ENCODE measurements at regions not wholly inside any gene's neighbourhood (a gene's known extent, or its start where the extent isn't known, plus 50 kb on each side); places are given as distances from the start of the nearest gene placed in this dataset.

DNA sequence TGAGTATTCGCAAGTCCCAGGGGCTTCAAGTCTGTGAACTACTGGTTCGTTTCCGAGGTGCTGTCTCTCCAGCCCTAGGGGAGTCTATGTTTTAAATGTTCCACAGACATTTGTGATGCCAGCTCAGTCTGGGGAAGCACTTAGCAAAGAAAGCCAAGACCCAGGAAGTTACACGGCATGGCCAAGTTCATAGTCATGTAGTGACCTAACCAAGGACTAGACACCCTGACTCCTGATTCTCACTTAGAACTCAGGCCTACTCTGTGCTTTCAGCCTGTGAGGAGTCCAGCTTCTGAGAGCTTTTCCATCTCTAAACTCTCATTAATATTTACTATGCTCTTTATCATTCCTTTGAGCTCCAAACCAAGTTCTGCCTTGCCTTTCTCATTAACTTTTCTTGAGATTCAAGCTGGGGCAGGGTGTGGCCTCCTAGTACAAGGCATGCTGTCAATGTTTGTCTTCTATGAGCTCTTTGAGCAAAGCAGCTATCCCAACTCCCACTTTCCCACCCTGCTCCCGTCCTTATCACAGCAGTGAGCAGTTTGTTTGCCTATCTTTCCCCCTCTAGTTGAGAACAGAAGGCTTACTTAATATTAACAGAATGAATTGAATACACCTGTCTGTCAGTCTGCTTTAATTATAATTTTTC is 105.4 kb upstream of the FAM9C start:
- DNase-seq (ENCODE audit: low read depth in 4 of 4, low spot score in 1 of 4), result no peak

- DNase-seq (ENCODE audit: low read depth in 4 of 4, low spot score in 1 of 4), result no peak
Measured at GRCh38 chrX:13147733-13148132, 103.3 kb upstream of the FAM9C start.

GRCh38 chrX:13147147-13147546 is 102.7 kb upstream of the FAM9C start:
- DNase-seq (ENCODE audit: low read depth in 4 of 4, low spot score in 1 of 4), result no peak

DNA sequence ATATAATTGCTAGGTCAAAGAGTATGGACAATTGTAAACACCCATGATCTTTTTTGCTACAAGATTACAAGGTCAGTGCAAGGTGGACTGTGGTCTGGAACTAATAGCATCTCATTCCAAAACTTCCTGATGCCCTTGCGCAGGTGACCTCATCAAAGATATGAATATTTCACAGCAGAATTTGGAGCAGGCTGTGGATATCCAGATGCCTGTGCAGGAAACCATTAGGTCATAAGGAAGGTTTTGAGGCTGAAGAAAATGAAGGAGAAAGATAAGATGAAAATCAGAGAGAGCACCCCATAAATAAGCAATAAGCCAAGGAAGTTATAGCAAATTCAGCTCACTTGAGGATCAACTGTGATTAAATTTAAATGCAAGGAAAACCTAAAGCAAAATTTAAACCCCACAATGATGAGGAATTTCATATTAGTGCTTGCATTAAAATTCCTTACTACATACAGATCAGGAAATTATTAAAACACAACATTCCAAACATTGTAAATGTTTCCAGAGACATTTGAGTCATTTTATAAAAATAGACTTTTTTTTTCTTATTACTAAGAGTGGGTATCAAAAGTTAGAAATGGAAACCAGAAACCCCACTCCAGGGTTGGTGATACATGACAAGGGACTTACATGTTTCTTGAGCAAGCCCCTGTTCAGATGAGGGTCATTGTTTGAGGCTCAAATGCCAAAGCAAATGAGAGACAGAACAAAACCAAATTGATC is 100.7 kb upstream of the FAM9C start:
- DNase-seq (ENCODE audit: low read depth in 4 of 4, low spot score in 1 of 4), result no peak

DNA sequence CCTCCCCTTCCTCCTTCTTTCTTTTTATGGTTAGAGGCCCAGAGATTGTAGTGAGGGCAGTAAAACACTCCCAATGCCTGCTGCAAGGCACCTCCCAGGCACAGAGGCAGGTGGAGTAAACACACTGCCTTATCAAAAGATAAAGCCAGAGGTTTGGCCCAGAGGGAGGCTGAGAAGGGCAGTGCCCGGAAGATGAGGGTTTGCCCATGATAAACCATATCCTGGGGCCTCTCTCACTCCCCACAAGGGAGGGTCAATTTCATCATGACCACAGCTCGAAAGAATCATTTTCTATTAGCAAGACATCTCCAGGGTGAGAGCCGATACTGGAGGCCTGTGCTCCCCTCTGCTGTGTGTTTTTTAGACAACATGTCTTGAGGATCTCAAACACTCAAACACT is 98.5 kb upstream of the FAM9C start:
- DNase-seq (ENCODE audit: low read depth in 4 of 4, low spot score in 1 of 4), result no peak

GRCh38 chrX:13140007-13140406 is 95.6 kb upstream of the FAM9C start:
- DNase-seq (ENCODE audit: low read depth in 4 of 4, low spot score in 1 of 4), result no peak

DNA sequence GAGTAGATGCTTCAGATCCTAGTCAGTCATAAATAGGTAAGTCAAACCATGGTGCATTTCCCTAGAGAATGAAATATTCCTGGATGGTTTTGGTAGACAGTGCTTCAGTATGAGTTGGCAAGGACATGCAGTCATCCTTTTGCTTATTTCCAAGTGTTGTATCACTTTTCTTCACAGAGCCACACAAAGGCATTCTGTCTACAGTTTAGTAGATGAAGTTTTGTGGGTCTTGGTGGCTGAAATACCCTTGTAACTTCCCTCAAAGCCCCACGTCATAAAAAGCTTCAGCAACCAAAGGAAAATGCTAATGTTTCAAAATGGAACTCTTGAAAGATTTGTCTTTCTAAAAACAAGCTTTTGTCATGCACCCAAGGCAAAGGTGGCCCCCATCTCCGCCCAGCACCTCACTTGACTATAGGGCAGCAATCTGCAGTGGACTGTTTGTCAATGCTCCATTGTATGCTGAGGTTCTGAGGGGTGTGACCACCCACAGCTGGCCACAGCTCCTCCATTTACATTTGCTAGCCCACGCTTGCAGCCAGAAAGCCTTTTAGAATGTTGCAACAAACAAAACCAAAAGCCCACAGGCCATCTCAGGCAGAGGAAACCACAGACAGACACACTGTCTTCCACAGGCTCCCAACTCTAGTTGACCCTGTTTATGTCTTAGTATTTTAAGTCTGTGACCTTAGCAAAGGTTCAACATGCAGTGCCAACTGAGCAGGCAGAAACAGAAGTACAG is 87.1 kb upstream of the FAM9C start:
- DNase-seq (ENCODE audit: low read depth in 4 of 4, low spot score in 1 of 4), result no peak

GRCh38 chrX:13130816-13131215 is 86.4 kb upstream of the FAM9C start:
- no peak for DNase-seq (ENCODE audit: low read depth in 4 of 4, low spot score in 1 of 4)

DNA sequence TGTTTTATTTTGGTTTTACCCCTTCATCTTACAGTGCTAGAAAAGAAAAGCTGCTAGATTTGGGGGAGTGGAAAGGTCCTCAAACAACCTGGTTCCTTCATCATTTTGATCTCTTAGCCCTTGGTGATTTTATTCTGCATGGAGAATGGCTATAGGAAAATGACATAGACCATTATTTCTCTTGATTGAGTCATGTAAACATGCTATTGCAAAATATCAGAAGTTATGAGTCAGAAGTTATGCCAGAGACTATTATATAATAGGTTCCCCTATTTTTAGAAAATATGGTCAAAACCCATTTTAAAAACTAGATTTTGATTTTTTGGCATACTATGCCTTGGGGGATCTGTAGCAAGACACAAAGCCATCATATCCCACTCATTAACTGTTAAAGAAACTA is 83.7 kb upstream of the FAM9C start:
- no peak for DNase-seq (ENCODE audit: low read depth in 4 of 4, low spot score in 1 of 4)

DNA sequence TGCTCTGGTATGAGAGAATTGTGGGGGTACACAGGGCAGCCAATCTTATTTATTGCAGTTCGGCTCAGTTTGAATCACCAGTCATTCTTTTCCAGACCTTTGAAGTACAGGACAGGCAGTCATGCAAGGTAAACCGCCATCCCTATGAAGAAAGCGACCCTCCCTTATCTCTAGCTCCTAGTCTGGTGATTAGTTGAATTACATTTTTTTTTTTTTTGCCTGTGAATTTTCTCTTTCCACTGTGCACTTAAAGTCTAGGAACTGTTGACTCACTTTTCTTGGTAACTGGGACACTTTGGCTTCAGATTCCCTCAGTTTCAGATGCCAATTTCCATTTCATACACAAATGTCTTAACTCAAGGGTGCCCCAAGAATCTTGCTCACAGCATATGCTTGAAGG is 82.4 kb upstream of the FAM9C start:
- DNase-seq (ENCODE audit: low read depth in 4 of 4, low spot score in 1 of 4), result no peak

GRCh38 chrX:13125188-13125587 is 80.8 kb upstream of the FAM9C start:
- DNase-seq (ENCODE audit: low read depth in 4 of 4, low spot score in 1 of 4), result no peak

- no peak for DNase-seq (ENCODE audit: low read depth in 4 of 4, low spot score in 1 of 4)
Measured at GRCh38 chrX:13123857-13124345, 79.5 kb upstream of the FAM9C start.

GRCh38 chrX:13123247-13123856 is 78.9 kb upstream of the FAM9C start:
- no peak for DNase-seq (ENCODE audit: low read depth in 4 of 4, low spot score in 1 of 4)

DNA sequence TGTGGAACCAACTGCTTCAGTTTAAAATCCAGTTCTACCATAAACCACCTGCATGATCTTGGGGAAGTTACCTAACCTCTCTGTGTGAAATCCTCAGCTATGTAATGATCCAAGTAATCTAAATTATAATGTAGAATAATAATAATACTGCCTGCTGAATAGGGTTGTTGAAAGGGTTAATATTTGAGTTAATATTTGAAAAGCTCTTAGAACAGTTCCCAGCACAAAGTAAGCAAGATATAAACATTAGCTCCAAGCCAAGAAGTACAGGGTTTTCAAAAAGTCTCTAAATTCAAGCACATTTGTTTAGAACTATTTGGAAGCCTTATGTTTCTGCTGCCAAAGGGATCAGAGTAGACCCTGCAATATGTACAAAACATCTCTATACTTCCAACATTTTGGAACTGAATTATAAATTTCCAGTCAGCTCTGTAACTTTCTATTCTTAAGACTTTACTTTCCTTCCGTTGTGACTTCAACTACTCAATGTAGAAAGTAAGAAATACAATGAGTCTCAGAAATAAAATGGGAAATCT is 76.7 kb upstream of the FAM9C start:
- no peak for DNase-seq (ENCODE audit: low read depth in 4 of 4, low spot score in 1 of 4)

DNA sequence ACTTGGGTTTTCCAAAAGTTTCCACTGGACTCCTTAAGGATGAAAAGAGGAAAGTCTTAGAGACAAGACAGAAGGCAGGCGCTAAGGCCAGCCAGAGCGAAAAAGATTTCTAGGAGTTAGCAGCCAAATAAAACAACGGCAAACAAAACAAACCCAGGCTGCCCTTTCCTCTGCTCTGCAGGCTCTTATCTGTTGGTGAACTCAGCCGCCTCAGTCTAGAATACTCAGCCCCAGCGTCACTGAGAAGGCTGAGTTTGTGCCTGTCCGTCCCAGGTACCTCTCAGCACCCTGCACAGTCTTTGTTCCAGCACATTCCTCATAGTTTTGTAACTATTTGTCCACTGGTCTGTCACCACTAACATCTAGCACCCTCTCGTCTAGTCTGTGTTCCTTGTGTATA is 75.6 kb upstream of the FAM9C start:
- no peak for DNase-seq (ENCODE audit: low read depth in 4 of 4, low spot score in 1 of 4)

GRCh38 chrX:13119386-13119785 is 75.0 kb upstream of the FAM9C start:
- no peak for DNase-seq (ENCODE audit: low read depth in 4 of 4, low spot score in 1 of 4)

DNA sequence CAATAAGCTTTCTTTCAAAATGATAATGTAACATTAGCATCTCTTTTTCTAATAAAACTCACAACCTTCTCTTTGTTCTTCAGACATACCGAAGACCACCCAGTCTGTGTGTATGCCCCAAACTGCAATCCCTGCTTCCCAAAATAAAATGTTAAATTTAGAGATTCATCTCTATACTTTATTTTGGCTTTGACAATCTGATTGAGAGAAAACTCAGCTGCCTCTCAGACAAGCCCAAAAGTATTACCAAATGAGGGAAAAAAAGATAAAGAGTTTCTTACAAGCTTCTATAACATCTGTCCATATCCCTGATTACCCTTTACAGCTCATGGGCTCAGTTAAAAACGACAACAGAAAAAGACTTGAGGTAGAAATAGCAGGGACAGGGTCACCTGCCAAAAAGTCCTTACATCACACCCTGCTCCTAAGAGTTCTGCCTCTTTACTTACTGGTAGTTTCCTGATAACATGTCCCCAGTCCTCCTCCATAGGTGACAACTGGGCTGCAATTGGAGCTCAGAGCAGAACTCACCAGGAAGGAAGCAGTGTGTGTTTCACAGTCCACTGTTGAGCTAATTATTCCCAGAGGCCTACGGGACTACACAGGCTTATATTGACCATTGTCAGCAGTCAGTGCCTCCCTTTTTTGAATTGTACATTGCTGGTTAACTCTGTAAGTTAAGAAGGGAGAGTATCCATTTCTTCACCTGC is 70.9 kb upstream of the FAM9C start:
- no peak for DNase-seq (ENCODE audit: low read depth in 4 of 4, low spot score in 1 of 4)

DNA sequence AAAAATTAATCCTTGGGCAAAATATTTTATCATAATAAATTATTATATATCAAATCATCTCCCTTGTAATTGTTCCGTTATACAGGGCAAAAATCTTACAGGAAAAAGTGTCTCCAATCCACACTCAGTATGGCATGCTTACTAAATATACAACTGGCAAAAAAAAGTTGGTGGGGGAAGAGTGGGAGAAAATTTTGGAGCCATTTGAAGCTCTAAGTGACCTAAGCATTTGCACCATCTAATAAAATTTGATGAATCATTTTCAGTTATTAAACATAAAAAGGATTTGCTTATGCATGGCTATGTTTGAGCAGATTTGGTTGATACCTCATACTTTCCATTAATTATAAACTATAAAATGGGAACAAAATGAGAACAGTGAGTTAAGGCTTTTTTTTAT is 68.1 kb upstream of the FAM9C start:
- no peak for DNase-seq (ENCODE audit: low read depth in 4 of 4, low spot score in 1 of 4)

GRCh38 chrX:13110433-13111324 is 66.3 kb upstream of the FAM9C start:
- no peak for DNase-seq (ENCODE audit: low read depth in 4 of 4, low spot score in 1 of 4)

GRCh38 chrX:13109817-13110216 is 65.4 kb upstream of the FAM9C start:
- no peak for DNase-seq (ENCODE audit: low read depth in 4 of 4, low spot score in 1 of 4)

Measured in stimulated activated CD4-positive, alpha-beta T cell treated with anti-CD3 and anti-CD28 coated beads, Interleukin-1b, Interleukin-23, amount 100 ng/mL, for 24 hours (primary cell).